Keratinocyte (primary cell): ENCODE measurements at regions not wholly inside any gene's neighbourhood (a gene's known extent, or its start where the extent isn't known, plus 50 kb on each side); places are given as distances from the start of the nearest gene placed in this dataset.

Experiments used
- DNase-seq: peaks from one replicate; pipeline ENCODE4 v3.0.0-alpha.2; 2011; ENCODE audit warnings: low read depth, missing footprints, low spot score
- FAIRE-seq: peaks from 2 replicates; lab custom pipeline; 2011; peaks lifted over from hg19 to GRCh38; lab: Jason Lieb, UNC
- H2AFZ ChIP-seq: 2 replicates; pipeline ENCODE4 v1.6.0; 2012; ENCODE audit warnings: low read length, control low read depth, inconsistent platforms; ENCODE audit not compliant: control insufficient read depth
- H3K27ac ChIP-seq: 2 replicates; pipeline ENCODE4 v1.5.1; 2011; ENCODE audit warnings: low read length; ENCODE audit not compliant: control insufficient read depth, insufficient read depth
- H3K27me3 ChIP-seq: 3 replicates; pipeline ENCODE4 v1.6.0; 2011; ENCODE audit warnings: low read length; ENCODE audit not compliant: control insufficient read depth, insufficient read depth; ENCODE audit errors: extremely low read depth
- H3K36me3 ChIP-seq, 2 experiments: 2 replicates in 1 of 2; 3 replicates in 1 of 2; pipeline ENCODE4 v1.5.1; 2011; ENCODE audit warnings: low read length in 2 of 2, mild to moderate bottlenecking in 1 of 2; ENCODE audit not compliant: control insufficient read depth in 2 of 2, insufficient read depth in 2 of 2; ENCODE audit errors: extremely low read depth in 1 of 2
- H3K4me1 ChIP-seq: 3 replicates; pipeline ENCODE4 v1.5.1; 2011; ENCODE audit warnings: low read length; ENCODE audit not compliant: control insufficient read depth, insufficient read depth; ENCODE audit errors: extremely low read depth
- H3K4me2 ChIP-seq: 3 replicates; pipeline ENCODE4 v1.6.0; 2011; ENCODE audit warnings: low read depth, low read length; ENCODE audit not compliant: control insufficient read depth, insufficient read depth; ENCODE audit errors: extremely low read depth
- H3K4me3 ChIP-seq, 3 experiments: fragments of 200-600 bp in 1 of 3; sonication (generic) in 1 of 3; 2 replicates in 2 of 3; 3 replicates in 1 of 3; pipeline ENCODE4 v1.5.1; 2011 to 2016; ENCODE audit warnings: low read length in 3 of 3, mild to moderate bottlenecking in 3 of 3, control low read depth in 2 of 3, inconsistent platforms in 1 of 3, low read depth in 1 of 3, mixed read lengths in 1 of 3, mixed run types in 1 of 3, moderate library complexity in 1 of 3; ENCODE audit not compliant: control insufficient read depth in 2 of 3, insufficient read depth in 2 of 3; ENCODE audit errors: extremely low read depth in 1 of 3
- H3K79me2 ChIP-seq: 2 replicates; pipeline ENCODE4 v1.6.0; 2012; ENCODE audit warnings: low read length; ENCODE audit not compliant: control insufficient read depth, insufficient read depth
- H3K9ac ChIP-seq: 3 replicates; pipeline ENCODE4 v1.6.0; 2011; ENCODE audit warnings: low read length; ENCODE audit not compliant: control insufficient read depth, insufficient read depth; ENCODE audit errors: extremely low read depth
- H3K9me1 ChIP-seq: 3 replicates; pipeline ENCODE4 v1.6.0; 2011; ENCODE audit warnings: low read length; ENCODE audit not compliant: control insufficient read depth, insufficient read depth; ENCODE audit errors: extremely low read depth
- H3K9me3 ChIP-seq: 2 replicates; pipeline ENCODE4 v1.5.1; 2012; ENCODE audit warnings: low read depth, low read length; ENCODE audit not compliant: control insufficient read depth
- H4K20me1 ChIP-seq: 3 replicates; pipeline ENCODE4 v1.6.0; 2011; ENCODE audit warnings: low read length; ENCODE audit not compliant: control insufficient read depth, insufficient read depth; ENCODE audit errors: extremely low read depth
- EZH2 ChIP-seq: IDR thresholded peaks from one replicate; pipeline ENCODE4 v1.6.1; 2012; ENCODE audit warnings: inconsistent platforms, mild to moderate bottlenecking, low read length, moderate library complexity
- dilution Hi-C: fragments of 300-500 bp; cut with MboI; formaldehyde crosslinking; loops from one replicate; pipeline ENCODE4 v1.7.0; 2020; ENCODE audit warnings: low sequenced_read_pairs; ENCODE audit not compliant: extremely low pct_ligation_motif_present
- TF ChIP-seq, protein P1 (sequence below), 3 experiments: IDR thresholded peaks in 1 of 3; conservative IDR thresholded peaks in 1 of 3; optimal IDR thresholded peaks in 1 of 3; 2 replicates in 2 of 3; 3 replicates in 1 of 3; pipeline versions ENCODE3 to v1.5.1; 2011; ENCODE audit warnings: low read length in 3 of 3, mild to moderate bottlenecking in 3 of 3, moderate library complexity in 2 of 3, control low read depth in 1 of 3, inconsistent platforms in 1 of 3; ENCODE audit not compliant: insufficient read depth in 2 of 3; ENCODE audit errors: extremely low read depth in 1 of 3

DNA sequence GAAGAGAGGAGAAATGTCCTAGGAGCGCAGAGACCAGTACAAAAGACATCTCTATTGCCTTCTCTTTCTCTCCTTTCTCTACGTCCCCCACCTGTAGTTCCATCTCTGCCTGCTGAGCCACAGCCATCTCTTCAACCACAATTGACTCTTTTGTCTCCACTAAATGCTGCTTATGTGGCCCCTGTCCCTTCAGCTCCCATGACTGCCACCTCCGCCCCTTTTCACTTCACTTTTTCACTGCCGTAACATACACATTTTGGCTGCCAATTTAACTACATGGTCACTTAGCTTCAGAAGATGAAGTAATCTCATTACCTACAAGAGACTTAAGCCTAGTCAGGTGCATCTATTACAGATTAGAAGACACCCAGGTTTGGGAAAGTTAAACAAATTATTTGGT is 81.9 kb downstream of the MZT1 start:
- Histone ChIP-seq H3K79me2 (no peaks in the 10 kb centered on the region), H3K9ac (no peak overlapping the region), H4K20me1 (no peaks in the 10 kb centered on the region), H3K27ac (no peak overlapping the region), H3K9me1 (no peaks in the 10 kb centered on the region), H3K36me3 (no peaks in the 10 kb centered on the region), H3K27me3 (no peaks in the 10 kb centered on the region), H3K4me1 (no peaks in the 10 kb centered on the region), H3K4me3 (no peak overlapping the region), H3K9me3 (no peaks in the 10 kb centered on the region), H3K4me2 (no peak overlapping the region), H2AFZ (no peak overlapping the region)
- dilution Hi-C loops: no loop called here
- FAIRE-seq (no peak), DNase-seq (no peak)
- TF ChIP-seq, protein P1, sequence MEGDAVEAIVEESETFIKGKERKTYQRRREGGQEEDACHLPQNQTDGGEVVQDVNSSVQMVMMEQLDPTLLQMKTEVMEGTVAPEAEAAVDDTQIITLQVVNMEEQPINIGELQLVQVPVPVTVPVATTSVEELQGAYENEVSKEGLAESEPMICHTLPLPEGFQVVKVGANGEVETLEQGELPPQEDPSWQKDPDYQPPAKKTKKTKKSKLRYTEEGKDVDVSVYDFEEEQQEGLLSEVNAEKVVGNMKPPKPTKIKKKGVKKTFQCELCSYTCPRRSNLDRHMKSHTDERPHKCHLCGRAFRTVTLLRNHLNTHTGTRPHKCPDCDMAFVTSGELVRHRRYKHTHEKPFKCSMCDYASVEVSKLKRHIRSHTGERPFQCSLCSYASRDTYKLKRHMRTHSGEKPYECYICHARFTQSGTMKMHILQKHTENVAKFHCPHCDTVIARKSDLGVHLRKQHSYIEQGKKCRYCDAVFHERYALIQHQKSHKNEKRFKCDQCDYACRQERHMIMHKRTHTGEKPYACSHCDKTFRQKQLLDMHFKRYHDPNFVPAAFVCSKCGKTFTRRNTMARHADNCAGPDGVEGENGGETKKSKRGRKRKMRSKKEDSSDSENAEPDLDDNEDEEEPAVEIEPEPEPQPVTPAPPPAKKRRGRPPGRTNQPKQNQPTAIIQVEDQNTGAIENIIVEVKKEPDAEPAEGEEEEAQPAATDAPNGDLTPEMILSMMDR (optimal IDR thresholded peaks at IDR 0.05 in 1 of 3, IDR thresholded peaks at IDR 0.05 in 1 of 3, conservative IDR thresholded peaks at IDR 0.05 in 1 of 3; ENCODE audit: extremely low read depth in 1 of 3, insufficient read depth in 2 of 3, low read length in 3 of 3): no peak
- no peak for TF ChIP-seq EZH2

DNA sequence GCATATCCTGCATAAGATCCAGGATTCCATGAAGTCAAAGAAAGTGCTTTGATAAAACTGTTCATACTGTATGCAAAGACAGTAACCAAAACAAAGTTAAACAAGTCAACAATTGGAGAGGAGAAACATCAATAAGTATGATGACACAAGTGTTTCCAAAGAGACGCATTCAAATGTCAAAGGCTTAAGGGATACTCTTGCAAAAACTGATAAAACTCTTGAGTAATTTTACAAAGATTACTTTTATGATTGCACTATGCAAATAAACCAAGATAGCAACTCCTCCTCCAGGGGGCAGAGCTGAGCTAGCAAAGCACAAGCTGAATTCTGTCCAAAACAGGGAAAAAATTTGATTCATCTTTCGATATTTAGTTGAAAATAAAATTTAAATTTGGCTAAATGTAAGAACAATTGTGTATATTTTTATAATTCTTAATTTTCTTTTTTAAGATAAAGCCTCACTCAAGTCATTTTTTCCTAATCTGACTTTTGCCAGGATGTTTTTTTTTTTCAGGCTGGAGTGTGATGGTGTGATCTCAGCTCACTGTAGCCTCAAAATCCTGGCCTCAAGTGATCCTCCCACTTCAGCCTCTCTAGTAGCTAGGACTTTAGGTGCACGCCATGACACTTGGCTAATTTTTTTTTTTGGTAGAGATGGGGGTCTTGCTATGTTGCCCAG is 84.0 kb downstream of the MZT1 start:
- H3K9me3 ChIP-seq: no peaks in the 10 kb centered on the region
- FAIRE-seq (no peak), DNase-seq (peak; percentile 11)
- no peak overlapping the region for H2AFZ ChIP-seq
- no peaks in the 10 kb centered on the region for H3K79me2 ChIP-seq
- H3K27ac ChIP-seq: no peak overlapping the region
- H3K27me3 ChIP-seq: no peaks in the 10 kb centered on the region
- no peak overlapping the region for H3K9ac ChIP-seq
- no peaks in the 10 kb centered on the region for H3K9me1 ChIP-seq
- TF ChIP-seq EZH2: no peak
- TF ChIP-seq, protein P1 (optimal IDR thresholded peaks at IDR 0.05 in 1 of 3, IDR thresholded peaks at IDR 0.05 in 1 of 3, conservative IDR thresholded peaks at IDR 0.05 in 1 of 3; ENCODE audit: extremely low read depth in 1 of 3, insufficient read depth in 2 of 3, low read length in 3 of 3): peak; percentile 45 to 72 (median 63)
- no peaks in the 10 kb centered on the region for H3K36me3 ChIP-seq
- no peak overlapping the region for H3K4me3 ChIP-seq
- peaks cover 10% of the 10 kb centered on the region for H3K4me1 ChIP-seq
- dilution Hi-C loops: no loop called here
- H3K4me2 ChIP-seq: no peak overlapping the region
- no peaks in the 10 kb centered on the region for H4K20me1 ChIP-seq
